Gastrocnemius medialis (tissue), 4 donors: ENCODE measurements at regions not wholly inside any gene's neighbourhood (a gene's known extent, or its start where the extent isn't known, plus 50 kb on each side); places are given as distances from the start of the nearest gene placed in this dataset.

Experiments used
- ATAC-seq, 2 donors: fragments of 150-250 bp; one replicate each; pipeline ENCODE4 v1.9.1; 2016
- DNase-seq, 2 donors: peaks; one replicate each; pipeline ENCODE4 v3.0.0-alpha.2; 2019
- H3K27ac ChIP-seq, 4 donors: fragments of 200-600 bp; sonication (generic); 1 replicate in 1 of 4; 2 replicates in 3 of 4; pipeline ENCODE4 v1.5.1; 2016 to 2018; ENCODE audit warnings: mild to moderate bottlenecking in 2 of 4, moderate library complexity in 1 of 4
- H3K27me3 ChIP-seq, 3 donors: fragments of 200-600 bp; sonication (generic) in 2 of 3; 1 replicate in 1 of 3; 2 replicates in 2 of 3; pipeline versions ENCODE4 v1.5.1 to v1.6.0; 2016 to 2019; ENCODE audit warnings: mild to moderate bottlenecking in 1 of 3, moderate library complexity in 1 of 3
- H3K36me3 ChIP-seq, 2 donors: fragments of 200-600 bp; sonication (generic) in 1 of 2; one replicate each; pipeline ENCODE4 v1.5.1; 2017 to 2018
- H3K4me1 ChIP-seq, 2 donors: fragments of 200-600 bp; sonication (generic) in 1 of 2; one replicate each; pipeline ENCODE4 v1.5.1; 2016 to 2017; ENCODE audit warnings: mild to moderate bottlenecking in 2 of 2
- H3K4me3 ChIP-seq, 4 donors: fragments of 200-600 bp; sonication (generic) in 3 of 4; 1 replicate in 1 of 4; 2 replicates in 3 of 4; pipeline ENCODE4 v1.5.1; 2016 to 2019; ENCODE audit warnings: mild to moderate bottlenecking in 2 of 4
- H3K9me3 ChIP-seq, 3 donors: fragments of 200-600 bp; sonication (generic) in 2 of 3; 1 replicate in 1 of 3; 2 replicates in 2 of 3; pipeline ENCODE4 v1.5.1; 2016 to 2019
- POLR2A ChIP-seq, 2 donors: fragments of 450-650 bp; IDR thresholded peaks; one replicate each; pipeline ENCODE4 v1.6.1; 2017; ENCODE audit warnings: antibody characterized with exemption in 2 of 2, mild to moderate bottlenecking in 2 of 2, moderate library complexity in 2 of 2
- in situ Hi-C, 4 donors: fragments of 200-750 bp; cut with MboI; loops; one replicate each; pipeline versions ENCODE4 v1.15.0 to v1.8.0; 2017; ENCODE audit warnings: low sequenced_read_pairs in 4 of 4
- intact Hi-C: fragments of 100-400 bp; cut with DNase I; formaldehyde crosslinking; loops from one replicate; pipeline ENCODE4 v1.15.1; 2023; ENCODE audit warnings: low total_unique reads
- TF ChIP-seq, protein P1 (sequence below), 5 experiments: fragments of 450-650 bp in 3 of 5; fragments of 200-600 bp in 2 of 5; sonication (generic) in 2 of 5; IDR thresholded peaks in 4 of 5; conservative IDR thresholded peaks in 1 of 5; 1 replicate in 4 of 5; 2 replicates in 1 of 5; pipeline ENCODE4 v1.5.1; 2016 to 2019; ENCODE audit warnings: antibody characterized with exemption in 5 of 5, mild to moderate bottlenecking in 3 of 5, moderate library complexity in 3 of 5

DNA sequence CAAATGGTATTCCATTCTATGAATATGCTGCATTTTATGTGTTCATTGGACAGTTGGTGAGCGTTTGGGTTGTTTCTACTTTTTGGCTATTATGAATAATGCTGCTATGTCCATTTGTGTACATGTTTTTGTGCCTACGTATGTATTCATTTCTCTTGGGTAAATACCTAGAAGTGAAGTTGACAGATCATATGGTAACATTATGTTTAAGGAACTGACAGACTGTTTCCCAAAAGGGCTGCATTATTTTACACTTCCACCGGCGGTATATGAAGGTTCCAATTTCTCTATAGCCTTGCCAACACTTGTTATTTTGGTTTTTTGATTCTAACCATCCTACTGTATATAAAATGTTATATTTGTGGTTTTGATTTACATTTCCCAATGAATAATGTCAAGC lies 703.9 kb upstream of the CDH2 start:
- in situ Hi-C loops (no loop called here), intact Hi-C loops (no loop called here)
- no peaks in the 10 kb centered on the region for H3K4me1 ChIP-seq
- no peaks in the 10 kb centered on the region for H3K27me3 ChIP-seq
- no peak for TF ChIP-seq POLR2A (IDR thresholded peaks at IDR 0.05)
- TF ChIP-seq, protein P1, sequence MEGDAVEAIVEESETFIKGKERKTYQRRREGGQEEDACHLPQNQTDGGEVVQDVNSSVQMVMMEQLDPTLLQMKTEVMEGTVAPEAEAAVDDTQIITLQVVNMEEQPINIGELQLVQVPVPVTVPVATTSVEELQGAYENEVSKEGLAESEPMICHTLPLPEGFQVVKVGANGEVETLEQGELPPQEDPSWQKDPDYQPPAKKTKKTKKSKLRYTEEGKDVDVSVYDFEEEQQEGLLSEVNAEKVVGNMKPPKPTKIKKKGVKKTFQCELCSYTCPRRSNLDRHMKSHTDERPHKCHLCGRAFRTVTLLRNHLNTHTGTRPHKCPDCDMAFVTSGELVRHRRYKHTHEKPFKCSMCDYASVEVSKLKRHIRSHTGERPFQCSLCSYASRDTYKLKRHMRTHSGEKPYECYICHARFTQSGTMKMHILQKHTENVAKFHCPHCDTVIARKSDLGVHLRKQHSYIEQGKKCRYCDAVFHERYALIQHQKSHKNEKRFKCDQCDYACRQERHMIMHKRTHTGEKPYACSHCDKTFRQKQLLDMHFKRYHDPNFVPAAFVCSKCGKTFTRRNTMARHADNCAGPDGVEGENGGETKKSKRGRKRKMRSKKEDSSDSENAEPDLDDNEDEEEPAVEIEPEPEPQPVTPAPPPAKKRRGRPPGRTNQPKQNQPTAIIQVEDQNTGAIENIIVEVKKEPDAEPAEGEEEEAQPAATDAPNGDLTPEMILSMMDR (IDR thresholded peaks at IDR 0.05 in 4 of 5, conservative IDR thresholded peaks at IDR 0.05 in 1 of 5): no peak
- H3K9me3 ChIP-seq: no peaks in the 10 kb centered on the region
- H3K27ac ChIP-seq: no peak overlapping the region
- H3K4me3 ChIP-seq: no peak overlapping the region
- ATAC-seq (no peak), DNase-seq (no peak)
- H3K36me3 ChIP-seq: no peaks in the 10 kb centered on the region

DNA sequence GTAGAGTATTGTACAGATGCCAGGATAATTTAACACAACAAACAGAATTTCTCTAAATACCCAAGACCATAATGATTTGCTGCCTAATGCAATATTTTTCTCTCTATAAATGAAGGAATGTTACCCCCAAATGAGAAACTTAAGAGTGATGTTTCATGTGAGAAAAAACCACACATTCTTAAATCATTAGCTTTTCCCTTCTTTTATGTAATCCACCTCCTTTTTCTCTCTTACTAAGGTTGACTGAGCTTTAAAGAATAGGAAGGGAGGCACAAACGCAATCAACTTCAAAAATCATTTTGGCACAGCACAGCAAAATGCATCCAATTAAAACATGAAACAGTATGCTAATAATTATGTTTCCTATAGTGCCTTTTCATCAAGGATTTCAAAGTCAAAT lies 698.1 kb upstream of the CDH2 start:
- H3K36me3 ChIP-seq: no peaks in the 10 kb centered on the region
- no peak overlapping the region for H3K27ac ChIP-seq
- intact Hi-C loops (no loop called here), in situ Hi-C loops (no loop called here)
- ATAC-seq (no peak), DNase-seq (no peak)
- H3K27me3 ChIP-seq: no peaks in the 10 kb centered on the region
- no peaks in the 10 kb centered on the region for H3K9me3 ChIP-seq
- TF ChIP-seq, protein P1 (IDR thresholded peaks at IDR 0.05 in 4 of 5, conservative IDR thresholded peaks at IDR 0.05 in 1 of 5): no peak
- no peak for TF ChIP-seq POLR2A (IDR thresholded peaks at IDR 0.05)
- no peak overlapping the region for H3K4me3 ChIP-seq
- H3K4me1 ChIP-seq: no peaks in the 10 kb centered on the region

DNA sequence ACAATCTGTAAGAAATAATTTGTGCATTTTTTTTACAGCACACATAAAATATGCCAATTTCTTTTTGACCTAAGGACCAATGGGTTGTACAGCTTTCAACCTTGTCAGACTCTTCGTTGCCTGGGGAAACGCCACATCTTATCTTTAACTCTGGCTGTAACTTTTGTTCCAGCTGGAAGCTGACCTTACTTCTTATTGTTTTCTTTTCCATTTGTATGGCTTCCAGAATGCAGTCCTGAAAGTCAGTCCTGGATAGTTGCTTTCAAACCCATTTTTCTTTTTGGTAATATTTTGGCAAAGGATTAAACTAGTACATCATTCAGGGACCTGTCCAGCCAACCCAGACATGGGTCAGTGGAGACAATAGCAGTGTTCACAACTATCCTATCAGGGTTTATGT lies 686.5 kb upstream of the CDH2 start:
- no peak overlapping the region for H3K4me3 ChIP-seq
- DNase-seq (no peak), ATAC-seq (no peak)
- in situ Hi-C loops: no loop called here
- H3K36me3 ChIP-seq: no peaks in the 10 kb centered on the region
- no peaks in the 10 kb centered on the region for H3K4me1 ChIP-seq
- no peak overlapping the region for H3K27ac ChIP-seq
- intact Hi-C loops: no loop called here
- TF ChIP-seq, protein P1 (IDR thresholded peaks at IDR 0.05 in 4 of 5, conservative IDR thresholded peaks at IDR 0.05 in 1 of 5): no peak
- TF ChIP-seq POLR2A (IDR thresholded peaks at IDR 0.05): no peak
- H3K27me3 ChIP-seq: no peaks in the 10 kb centered on the region
- no peaks in the 10 kb centered on the region for H3K9me3 ChIP-seq

DNA sequence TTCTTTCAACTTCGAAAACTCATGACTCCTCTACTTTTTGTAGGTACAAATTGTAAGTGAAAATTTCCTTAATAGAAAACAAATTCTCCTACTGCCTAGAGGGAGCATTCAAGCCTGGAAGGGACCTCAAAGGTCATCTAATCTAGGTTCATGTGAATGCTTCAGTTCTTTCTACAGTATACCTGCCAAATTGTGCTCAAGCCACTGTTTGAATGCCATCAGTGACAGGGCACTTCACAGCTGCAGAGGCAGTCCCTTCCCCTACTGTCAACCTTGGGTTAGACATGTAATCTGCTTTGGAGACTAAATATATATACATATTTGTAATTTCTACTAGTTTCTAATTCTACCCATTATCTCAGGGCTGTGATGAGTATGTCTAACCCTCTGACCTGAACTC lies 681.3 kb upstream of the CDH2 start:
- in situ Hi-C loops: no loop called here
- no peak for ATAC-seq
- intact Hi-C loops: no loop called here

DNA sequence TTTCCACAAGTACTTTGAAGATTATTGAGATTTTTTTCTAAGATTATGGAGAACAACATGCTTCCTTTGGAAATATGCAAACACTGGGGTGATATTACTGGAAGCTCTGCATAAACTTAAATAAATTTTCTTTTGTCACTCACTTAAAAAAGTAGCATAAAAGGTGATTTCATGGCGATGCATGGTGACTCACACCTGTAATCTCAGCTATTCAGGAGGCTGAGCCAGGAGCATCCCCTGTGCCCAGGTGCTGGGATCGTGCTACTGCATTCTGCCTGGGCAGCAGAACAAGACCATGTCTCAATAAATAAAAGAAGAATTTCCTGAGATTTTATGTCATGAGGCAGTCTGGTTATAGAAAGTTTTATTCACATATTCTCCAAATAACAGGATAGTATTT lies 679.1 kb upstream of the CDH2 start:
- Histone ChIP-seq H3K9me3 (no peaks in the 10 kb centered on the region), H3K4me1 (peaks cover 0 to 12% of the 10 kb centered on the region in 2 donors), H3K27me3 (no peaks in the 10 kb centered on the region), H3K27ac (no peak overlapping the region), H3K36me3 (no peaks in the 10 kb centered on the region), H3K4me3 (no peak overlapping the region)
- intact Hi-C loops (no loop called here), in situ Hi-C loops (no loop called here)
- DNase-seq (no peak), ATAC-seq (no peak)
- no peak for TF ChIP-seq POLR2A (IDR thresholded peaks at IDR 0.05)
- TF ChIP-seq, protein P1 (IDR thresholded peaks at IDR 0.05 in 4 of 5, conservative IDR thresholded peaks at IDR 0.05 in 1 of 5): no peak

More for the DNA sequence above, 681.3 kb upstream of the CDH2 start:
- no peak for DNase-seq
- Histone ChIP-seq H3K36me3 (no peaks in the 10 kb centered on the region), H3K27ac (no peak overlapping the region), H3K9me3 (no peaks in the 10 kb centered on the region), H3K4me1 (peaks cover 0 to 12% of the 10 kb centered on the region in 2 donors), H3K4me3 (no peak overlapping the region), H3K27me3 (no peaks in the 10 kb centered on the region)
- TF ChIP-seq POLR2A (IDR thresholded peaks at IDR 0.05): no peak
- TF ChIP-seq, protein P1 (IDR thresholded peaks at IDR 0.05 in 4 of 5, conservative IDR thresholded peaks at IDR 0.05 in 1 of 5): no peak
